Naive thymus-derived CD8-positive, alpha-beta T cell (primary cell): ENCODE measurements at regions not wholly inside any gene's neighbourhood (a gene's known extent, or its start where the extent isn't known, plus 50 kb on each side); places are given as distances from the start of the nearest gene placed in this dataset.

Source experiments
- ATAC-seq, 2 donors: fragments of 150-1000 bp; cut with Tn5 transposase in 1 of 2; sonication (Bioruptor Pico), chemical (Tn5 transposase) in 1 of 2; 1 replicate in 1 of 2; 2 replicates in 1 of 2; pipeline ENCODE4 v1.10.0; 2021; ENCODE audit warnings: mild to moderate bottlenecking in 2 of 2, moderate library complexity in 2 of 2
- POLR2A ChIA-PET: fragments of 350-600 bp; sonication (Branson Sonifier 250); formaldehyde crosslinking; loops from one replicate; lab custom pipeline; 2021; ENCODE audit warnings: antibody characterized with exemption; lab: Charles Lee
- DNase-seq, 10 donors: peaks; one replicate each; pipeline versions ENCODE4 v3.0.0 to v3.0.0-alpha.2; 2020 to 2022
- H3K27ac Mint-ChIP-seq, 10 donors: one replicate each; pipeline ENCODE4 v1.8.0; 2020 to 2022; ENCODE audit warnings: mild to moderate bottlenecking in 10 of 10, mixed read lengths in 10 of 10, moderate library complexity in 4 of 10, inconsistent platforms in 1 of 10
- H3K27me3 Mint-ChIP-seq, 5 donors: one replicate each; pipeline ENCODE4 v1.8.0; 2021 to 2022; ENCODE audit warnings: mixed read lengths in 5 of 5
- H3K36me3 Mint-ChIP-seq, 3 donors: one replicate each; pipeline ENCODE4 v1.8.0; 2020 to 2022; ENCODE audit warnings: mixed read lengths in 3 of 3, mild to moderate bottlenecking in 2 of 3, inconsistent platforms in 1 of 3
- H3K4me1 Mint-ChIP-seq, 4 donors: one replicate each; pipeline ENCODE4 v1.8.0; 2021 to 2022; ENCODE audit warnings: mixed read lengths in 4 of 4
- H3K4me3 Mint-ChIP-seq, 10 donors: one replicate each; pipeline ENCODE4 v1.8.0; 2020 to 2022; ENCODE audit warnings: mild to moderate bottlenecking in 10 of 10, mixed read lengths in 10 of 10, moderate library complexity in 6 of 10, inconsistent platforms in 1 of 10
- H3K9me3 Mint-ChIP-seq, 9 donors: one replicate each; pipeline ENCODE4 v1.8.0; 2020 to 2022; ENCODE audit warnings: mixed read lengths in 9 of 9, mild to moderate bottlenecking in 3 of 9, inconsistent platforms in 1 of 9, moderate library complexity in 1 of 9

DNA sequence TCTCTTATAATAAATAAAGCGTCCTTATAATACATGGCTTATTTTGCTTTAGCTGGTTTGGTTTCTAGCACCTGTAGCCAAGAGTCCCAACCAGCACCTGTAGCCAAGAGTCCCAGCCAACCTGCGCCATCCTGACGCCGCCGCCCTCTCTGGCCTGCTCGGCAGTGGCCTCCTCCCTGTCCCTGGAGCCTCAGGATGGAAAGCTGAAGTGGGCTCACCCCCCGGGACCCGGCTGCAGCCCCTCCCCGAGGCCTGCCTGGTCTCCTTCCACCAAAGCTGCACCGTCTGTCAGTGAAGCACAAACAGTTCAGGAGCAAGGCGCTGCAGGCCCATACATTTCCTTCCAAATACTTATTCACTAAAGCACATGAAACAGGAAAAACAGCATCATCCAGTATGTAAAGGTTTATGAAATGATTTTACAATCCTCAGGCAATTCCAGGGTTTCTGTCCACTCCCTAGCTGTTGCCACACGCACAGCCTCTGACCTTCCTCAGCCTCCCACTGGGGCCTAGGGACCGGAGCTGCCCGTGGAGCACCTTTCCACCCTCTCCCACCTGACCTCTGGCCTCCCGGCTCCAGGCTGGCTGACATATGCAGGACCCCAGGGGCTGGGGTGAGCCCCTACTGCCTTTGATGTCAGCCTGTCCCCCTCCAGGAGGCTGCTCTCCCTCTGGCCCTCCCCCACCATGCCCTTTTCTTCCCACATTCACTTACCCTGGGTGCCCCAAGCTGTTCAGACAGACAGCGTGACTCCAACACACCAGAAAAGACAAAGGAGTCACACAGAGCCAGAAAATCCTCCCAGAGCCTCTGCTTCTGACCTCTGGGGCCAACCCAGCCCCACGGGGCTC lies 149.6 kb upstream of the PPP2R2D start:
- Mint-ChIP-seq H3K9me3 (no peaks in the 10 kb centered on the region), H3K36me3 (no peaks in the 10 kb centered on the region), H3K27ac (no peak overlapping the region), H3K4me3 (no peak overlapping the region), H3K4me1 (no peaks in the 10 kb centered on the region), H3K27me3 (peaks cover 5 to 22% (median 13%) of the 10 kb centered on the region in 5 donors)
- POLR2A ChIA-PET, result no interaction called here
- DNase-seq (no peak), ATAC-seq (no peak)

DNA sequence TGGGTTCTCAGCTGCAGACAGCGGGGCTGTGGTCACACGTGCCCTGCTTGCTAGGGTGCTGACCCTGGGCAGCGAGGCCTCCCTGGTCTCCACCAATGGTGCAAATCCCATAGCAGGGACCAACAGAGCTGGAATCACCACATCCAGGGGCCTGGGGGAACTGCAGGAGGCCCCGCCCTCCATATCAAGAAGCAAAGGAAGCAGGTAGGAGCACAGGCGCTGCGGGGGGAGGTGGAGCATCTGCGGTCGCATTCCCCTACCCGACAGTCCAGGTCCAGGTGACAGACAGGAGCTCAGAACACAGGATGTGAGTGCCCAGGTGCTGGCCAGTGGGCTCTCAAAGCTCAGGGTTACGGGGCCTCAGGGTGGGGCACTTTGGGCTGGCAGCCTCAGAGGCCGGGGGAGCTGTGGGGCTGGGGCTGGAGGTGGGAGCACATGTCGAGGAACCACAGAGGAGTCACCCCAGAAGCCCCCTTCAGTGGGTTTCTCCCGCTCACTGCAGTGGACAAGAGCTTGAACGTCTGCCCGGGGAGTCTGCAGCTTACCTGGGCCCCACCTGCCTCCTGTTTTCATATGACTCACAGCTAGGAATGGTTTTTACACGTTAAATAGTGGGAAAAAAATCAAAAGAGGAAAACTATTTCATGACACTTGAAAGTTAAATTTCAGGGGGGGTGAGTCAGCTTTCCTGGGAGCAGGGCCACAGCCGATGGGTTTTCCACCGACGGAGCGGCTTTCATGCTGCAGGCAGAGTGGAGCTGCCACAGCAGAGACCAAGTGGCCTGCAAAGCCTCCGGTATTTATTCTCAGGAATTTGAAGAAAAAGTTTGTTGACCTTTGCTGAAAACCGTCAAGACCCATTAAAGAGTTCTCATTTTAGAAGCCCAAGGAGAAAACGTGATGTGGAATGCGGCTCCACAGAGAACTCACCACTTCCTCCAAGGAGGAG lies 148.7 kb upstream of the PPP2R2D start:
- Mint-ChIP-seq H3K9me3 (no peaks in the 10 kb centered on the region), H3K4me3 (no peak overlapping the region), H3K27me3 (peaks cover 4 to 22% (median 13%) of the 10 kb centered on the region in 5 donors), H3K36me3 (no peaks in the 10 kb centered on the region), H3K27ac (no peak overlapping the region), H3K4me1 (no peaks in the 10 kb centered on the region)
- DNase-seq (no peak), ATAC-seq (no peak)
- POLR2A ChIA-PET, result no interaction called here

DNA sequence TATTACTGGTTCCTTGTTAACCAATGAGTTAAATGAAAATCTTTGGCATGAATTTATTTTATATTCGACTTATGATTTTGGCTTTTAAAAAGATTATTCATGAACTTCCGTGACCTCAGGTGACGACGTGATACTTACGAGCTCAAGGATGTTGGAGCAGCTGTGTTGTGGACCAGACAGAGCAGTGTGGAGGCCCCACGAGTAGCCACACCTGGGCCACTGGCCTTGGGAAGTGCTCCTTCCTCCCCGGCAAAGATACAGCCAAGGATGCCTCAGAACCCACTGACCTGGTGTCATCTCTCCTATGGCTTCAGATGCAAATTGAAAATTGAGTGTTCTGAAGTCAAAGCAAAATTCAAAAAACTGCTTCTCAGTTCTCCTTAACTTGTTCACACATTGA lies 147.5 kb upstream of the PPP2R2D start:
- no peak for DNase-seq
- H3K36me3 Mint-ChIP-seq, result no peaks in the 10 kb centered on the region
- H3K9me3 Mint-ChIP-seq, result no peaks in the 10 kb centered on the region
- no peak overlapping the region for H3K27ac Mint-ChIP-seq
- H3K4me1 Mint-ChIP-seq, result no peaks in the 10 kb centered on the region
- POLR2A ChIA-PET, result no interaction called here
- peaks cover 3 to 19% (median 10%) of the 10 kb centered on the region in 5 donors for H3K27me3 Mint-ChIP-seq
- no peak for ATAC-seq
- H3K4me3 Mint-ChIP-seq, result no peak overlapping the region

DNA sequence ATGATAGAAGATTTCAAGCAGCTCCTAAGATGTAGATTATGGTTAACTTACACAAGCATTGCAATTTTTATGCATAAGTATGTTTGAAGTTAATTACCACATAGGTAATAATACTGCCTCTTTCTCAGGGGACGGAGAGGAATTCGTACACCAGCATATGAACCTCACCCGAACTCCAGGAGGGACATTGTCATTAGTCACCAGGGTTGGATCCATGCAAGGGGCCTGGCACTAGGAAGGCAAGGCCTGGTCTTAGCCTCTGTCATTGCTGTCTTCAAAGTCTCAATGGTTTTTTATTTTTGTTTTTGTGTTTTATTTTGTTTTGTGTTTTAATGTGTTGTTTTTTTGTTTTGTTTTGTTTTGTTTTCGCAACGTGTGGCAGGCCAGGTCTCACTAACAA lies 145.6 kb upstream of the PPP2R2D start:
- ATAC-seq (no peak), DNase-seq (no peak)
- peaks cover 0 to 15% (median 5%) of the 10 kb centered on the region in 5 donors for H3K27me3 Mint-ChIP-seq
- POLR2A ChIA-PET, result no interaction called here
- no peak overlapping the region for H3K27ac Mint-ChIP-seq
- H3K4me3 Mint-ChIP-seq, result no peak overlapping the region
- no peaks in the 10 kb centered on the region for H3K36me3 Mint-ChIP-seq
- peaks cover 0 to 5% (median 0%) of the 10 kb centered on the region in 4 donors for H3K4me1 Mint-ChIP-seq
- no peaks in the 10 kb centered on the region for H3K9me3 Mint-ChIP-seq

DNA sequence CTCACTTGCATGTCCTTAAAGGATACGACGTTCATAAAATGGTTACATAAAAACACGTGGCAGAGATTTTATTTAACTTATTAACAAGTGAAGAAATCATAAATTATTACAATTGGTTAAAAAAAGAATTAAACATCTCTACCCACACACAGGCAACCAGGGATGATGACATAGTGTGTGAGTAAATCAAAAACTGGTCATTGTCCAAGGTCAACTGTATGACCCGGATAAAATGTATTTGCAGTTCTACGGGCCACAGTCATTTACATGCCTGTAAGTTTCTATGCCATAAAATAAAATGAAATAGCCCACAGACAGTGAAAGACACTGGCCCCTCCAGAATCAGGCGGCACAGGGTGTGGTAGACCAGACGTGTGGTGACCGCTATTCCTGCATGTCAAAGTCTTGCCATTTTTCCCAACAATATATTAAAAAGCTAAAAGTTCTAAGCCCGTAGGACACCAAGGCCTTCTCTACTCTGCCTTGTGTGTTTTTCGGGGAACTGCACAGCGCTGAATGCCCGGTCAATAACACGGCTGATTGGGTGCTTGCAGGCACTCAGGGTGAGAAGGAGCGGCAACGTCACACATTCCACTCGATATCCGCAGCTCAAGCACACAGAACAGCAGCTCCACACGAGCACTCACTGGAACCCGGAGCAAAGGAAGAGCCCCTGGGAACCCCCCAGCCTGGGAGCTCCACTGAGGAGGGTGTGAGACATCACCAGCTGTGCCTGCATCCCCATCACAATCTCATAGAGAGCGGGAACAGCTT lies 143.3 kb upstream of the PPP2R2D start:
- Mint-ChIP-seq H3K4me1 (peaks cover 0 to 10% (median 1%) of the 10 kb centered on the region in 4 donors), H3K4me3 (no peak overlapping the region)
- POLR2A ChIA-PET, result no interaction called here

DNA sequence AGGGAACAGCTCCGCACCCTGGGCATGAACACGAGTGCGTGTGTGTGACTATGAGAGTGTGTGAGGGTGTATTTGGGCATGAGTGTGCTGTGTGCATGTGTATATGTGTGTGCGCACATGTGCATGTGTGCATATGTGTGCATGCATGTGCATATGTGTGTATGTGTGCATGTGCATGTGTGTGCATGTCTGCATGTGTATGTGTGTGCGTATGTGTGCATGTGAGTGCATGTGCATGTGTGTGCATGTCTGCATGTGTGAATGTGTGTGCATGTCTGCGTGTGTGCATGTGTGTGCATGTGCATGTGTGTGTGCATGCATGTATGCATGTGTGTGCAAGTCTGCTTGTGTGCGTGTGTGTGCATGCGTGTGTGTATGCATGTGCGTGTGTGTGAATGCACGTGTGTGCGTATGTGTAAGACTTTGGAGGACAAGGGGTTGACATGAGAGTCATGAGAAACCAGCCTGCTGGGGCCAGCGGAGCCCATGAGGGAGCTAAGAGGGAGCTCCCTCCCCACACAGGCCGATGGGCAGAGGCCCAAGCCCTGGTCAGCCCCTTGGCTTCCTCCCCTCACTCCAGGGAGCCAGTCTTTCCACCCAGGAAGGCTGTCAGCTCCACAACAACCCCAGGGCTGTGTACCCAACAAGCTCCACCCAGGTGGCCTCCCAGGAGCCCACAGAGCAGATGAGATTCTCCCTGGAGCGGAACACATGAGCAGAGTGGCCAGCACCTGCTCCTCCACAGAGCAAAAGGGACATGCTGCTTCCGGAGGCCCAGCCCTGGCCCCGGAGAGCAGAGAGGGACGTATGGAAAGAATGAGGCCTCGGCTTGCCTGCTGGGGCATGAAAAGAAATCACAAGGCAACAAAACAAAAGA lies 142.5 kb upstream of the PPP2R2D start:
- H3K4me3 Mint-ChIP-seq, result no peak overlapping the region

More for the DNA sequence above, 143.3 kb upstream of the PPP2R2D start:
- ATAC-seq (no peak), DNase-seq (no peak)
- Mint-ChIP-seq H3K27me3 (peaks cover 3 to 26% (median 11%) of the 10 kb centered on the region in 5 donors), H3K9me3 (peaks cover 0 to 2% (median 0%) of the 10 kb centered on the region in 9 donors), H3K36me3 (no peaks in the 10 kb centered on the region), H3K27ac (no peak overlapping the region)

DNA sequence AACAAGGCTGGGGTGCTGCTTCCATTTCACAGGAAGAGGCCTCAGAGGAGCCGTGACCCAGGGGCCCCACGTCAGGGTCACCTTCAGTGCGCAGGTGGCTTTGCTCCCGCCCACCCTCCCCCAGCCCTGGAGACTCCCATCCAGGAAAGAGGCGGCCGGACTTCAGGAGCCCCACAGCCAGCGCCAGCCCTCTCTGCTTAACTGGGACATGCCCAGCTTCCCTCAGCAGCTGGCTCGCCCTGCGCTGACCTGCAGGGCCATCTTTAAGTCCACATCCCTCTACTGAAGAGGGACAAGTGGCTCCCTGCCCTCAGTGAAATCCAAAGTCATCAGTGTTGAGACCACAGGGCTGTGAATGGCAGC lies 141.9 kb upstream of the PPP2R2D start:
- Mint-ChIP-seq H3K4me3 (no peak overlapping the region), H3K36me3 (no peaks in the 10 kb centered on the region), H3K4me1 (peaks cover 0 to 18% (median 1%) of the 10 kb centered on the region in 4 donors), H3K27ac (no peak overlapping the region), H3K9me3 (peaks cover 0 to 2% (median 0%) of the 10 kb centered on the region in 9 donors), H3K27me3 (peaks cover 3 to 34% (median 16%) of the 10 kb centered on the region in 5 donors)
- ATAC-seq (no peak), DNase-seq (no peak)
- POLR2A ChIA-PET, result no interaction called here

More for the DNA sequence above, 142.5 kb upstream of the PPP2R2D start:
- Mint-ChIP-seq H3K4me1 (peaks cover 0 to 14% (median 1%) of the 10 kb centered on the region in 4 donors), H3K27me3 (peaks cover 3 to 30% (median 15%) of the 10 kb centered on the region in 5 donors), H3K9me3 (peaks cover 0 to 2% (median 0%) of the 10 kb centered on the region in 9 donors), H3K36me3 (no peaks in the 10 kb centered on the region), H3K27ac (no peak overlapping the region)
- ATAC-seq, result no peak
- DNase-seq, result no peak
- POLR2A ChIA-PET, result no interaction called here

DNA sequence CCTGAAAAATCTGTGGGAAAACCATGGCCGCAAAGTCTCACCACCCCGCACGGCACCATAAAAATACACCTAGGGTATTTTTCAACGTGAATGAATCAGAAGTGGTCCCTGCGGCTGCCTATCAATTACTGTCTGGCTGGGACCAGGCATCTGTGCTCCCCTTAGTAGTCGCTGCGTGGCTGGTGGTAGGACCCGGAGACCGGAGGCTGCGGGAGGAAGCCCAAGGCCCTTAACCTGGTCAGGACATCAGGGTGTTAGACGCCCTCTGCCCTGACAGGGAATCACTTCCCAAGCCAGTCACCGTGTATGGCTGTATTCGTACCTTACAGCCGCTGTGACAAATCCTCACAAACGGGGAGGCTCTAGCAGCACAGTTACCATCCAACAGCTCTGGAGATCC lies 141.5 kb upstream of the PPP2R2D start:
- Mint-ChIP-seq H3K27ac (no peak overlapping the region), H3K4me3 (no peak overlapping the region), H3K36me3 (no peaks in the 10 kb centered on the region), H3K4me1 (peaks cover 0 to 19% (median 1%) of the 10 kb centered on the region in 4 donors), H3K9me3 (peaks cover 0 to 2% (median 0%) of the 10 kb centered on the region in 9 donors), H3K27me3 (peaks cover 3 to 34% (median 16%) of the 10 kb centered on the region in 5 donors)
- no peak for DNase-seq
- POLR2A ChIA-PET, result no interaction called here
- ATAC-seq, result no peak

DNA sequence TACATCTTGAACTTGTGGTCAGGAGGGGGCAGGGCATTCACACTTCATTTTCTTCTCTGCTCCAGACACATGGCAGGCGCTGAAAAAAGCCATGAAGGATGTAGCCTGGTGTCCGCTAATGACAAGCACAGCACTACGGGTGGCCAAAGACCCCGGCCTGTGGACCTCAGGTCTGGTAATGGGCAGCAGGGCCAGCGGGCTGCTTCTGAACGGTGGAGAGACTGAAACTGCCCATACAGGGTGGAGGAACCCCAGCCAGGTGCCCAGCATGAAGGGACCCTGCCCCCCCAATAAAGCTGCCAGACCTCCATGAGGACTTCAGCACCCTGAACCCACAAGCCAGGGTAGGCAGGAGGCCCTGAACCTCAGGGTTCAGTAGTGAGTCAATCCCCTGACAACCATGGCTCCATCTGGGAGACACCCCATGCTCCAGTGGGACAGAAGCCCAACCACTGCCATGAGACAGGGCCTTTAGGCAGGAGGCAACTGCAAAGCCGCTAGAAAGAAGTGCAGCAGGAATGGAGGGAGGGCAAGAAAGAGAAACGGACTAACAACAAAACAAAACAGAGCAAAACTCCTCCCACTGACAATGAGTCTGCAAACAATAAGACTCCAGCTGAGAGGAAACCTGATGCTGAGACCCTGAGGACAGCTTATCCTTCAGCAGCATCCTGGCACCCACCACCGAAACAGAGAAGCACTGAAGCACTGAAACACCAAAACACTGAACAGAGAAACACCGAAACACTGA lies 140.2 kb upstream of the PPP2R2D start:
- H3K27ac Mint-ChIP-seq, result no peak overlapping the region
- H3K27me3 Mint-ChIP-seq, result peaks cover 3 to 34% (median 16%) of the 10 kb centered on the region in 5 donors
- POLR2A ChIA-PET, result no interaction called here
- no peaks in the 10 kb centered on the region for H3K36me3 Mint-ChIP-seq
- peaks cover 0 to 20% (median 1%) of the 10 kb centered on the region in 4 donors for H3K4me1 Mint-ChIP-seq
- H3K4me3 Mint-ChIP-seq, result no peak overlapping the region
- DNase-seq, result no peak
- no peak for ATAC-seq
- H3K9me3 Mint-ChIP-seq, result peaks cover 0 to 2% (median 0%) of the 10 kb centered on the region in 9 donors

DNA sequence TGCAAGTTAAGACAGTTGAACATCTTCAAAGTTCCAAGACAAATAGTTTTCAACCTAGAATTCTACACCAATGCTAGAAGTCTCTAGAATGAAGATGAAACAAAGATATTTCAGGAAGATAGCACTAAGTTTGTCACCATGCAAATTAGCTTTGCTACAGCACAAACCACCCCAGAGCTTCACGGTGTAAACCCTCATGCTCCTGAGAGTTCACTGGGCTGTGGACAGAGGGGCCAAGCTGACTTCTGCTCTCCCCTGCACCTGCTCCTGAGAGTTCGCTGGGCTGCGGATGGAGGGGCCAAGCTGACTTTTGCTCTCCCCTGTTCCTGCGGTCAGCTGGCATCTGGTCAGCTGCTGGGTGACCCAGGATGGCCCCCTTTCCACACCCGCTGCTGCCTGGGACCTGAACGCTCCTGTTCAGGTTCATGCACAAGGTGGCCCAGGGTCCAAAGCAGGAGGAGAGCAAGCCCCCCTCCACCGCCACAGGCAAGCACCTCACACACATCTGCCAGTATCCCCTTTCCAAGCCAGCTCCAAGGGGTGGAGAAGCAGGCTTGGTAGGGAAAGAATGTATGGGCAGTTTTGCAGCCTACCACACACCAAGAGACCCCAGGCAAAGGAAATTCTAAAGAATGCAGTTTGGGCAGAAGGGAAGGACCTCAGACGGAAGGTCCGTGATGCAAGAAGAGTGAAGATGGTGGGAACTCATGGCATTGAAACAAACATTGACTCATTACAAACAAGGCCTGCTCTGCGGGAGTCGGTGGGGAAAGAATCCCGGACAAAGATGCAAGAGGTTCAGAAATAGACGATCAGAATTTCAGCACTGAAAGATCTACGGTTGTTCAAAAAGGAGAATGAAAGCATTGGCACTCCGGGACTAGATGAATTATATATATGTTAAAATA lies 137.8 kb upstream of the PPP2R2D start:
- no peaks in the 10 kb centered on the region for H3K36me3 Mint-ChIP-seq

More for the DNA sequence above, 137.8 kb upstream of the PPP2R2D start:
- Mint-ChIP-seq H3K4me1 (peaks cover 0 to 20% (median 1%) of the 10 kb centered on the region in 4 donors), H3K9me3 (peaks cover 0 to 2% (median 0%) of the 10 kb centered on the region in 9 donors), H3K27me3 (peaks cover 3 to 34% (median 16%) of the 10 kb centered on the region in 5 donors), H3K27ac (no peak overlapping the region), H3K4me3 (no peak overlapping the region)
- DNase-seq (no peak), ATAC-seq (no peak)
- POLR2A ChIA-PET, result no interaction called here
